Inflammatory macrophage treated with lipopolysaccharide for 4 hours (primary cell): ENCODE measurements at regions not wholly inside any gene's neighbourhood (a gene's known extent, or its start where the extent isn't known, plus 50 kb on each side); places are given as distances from the start of the nearest gene placed in this dataset.
A peak's percentile ranks its signal among the peaks of the same experiment; 100 is the strongest.

Experiments used
- DNase-seq: peaks from one replicate; pipeline ENCODE4 v3.0.0-alpha.2; 2020

DNA sequence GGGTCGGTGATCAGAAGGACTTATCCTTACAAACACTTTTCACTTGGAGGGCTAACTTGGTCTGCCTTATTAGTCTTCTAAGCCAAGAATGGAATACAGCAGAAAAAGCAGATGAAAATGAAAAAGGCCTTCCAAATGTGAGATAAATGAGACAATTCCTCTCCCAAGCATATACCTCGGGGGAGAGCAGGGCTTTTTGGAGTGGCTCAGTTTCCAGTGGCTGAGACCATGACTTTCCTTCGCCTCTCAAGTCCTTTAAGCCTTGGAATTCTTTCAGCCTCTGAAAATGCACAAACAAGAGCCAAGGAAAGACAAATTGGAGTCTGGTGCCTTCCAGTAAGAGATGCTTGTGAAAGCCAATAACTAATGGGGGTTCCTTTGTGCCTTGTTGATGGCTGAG lies 130.9 kb downstream of the DTWD1 start:
- DNase-seq: no peak

DNA sequence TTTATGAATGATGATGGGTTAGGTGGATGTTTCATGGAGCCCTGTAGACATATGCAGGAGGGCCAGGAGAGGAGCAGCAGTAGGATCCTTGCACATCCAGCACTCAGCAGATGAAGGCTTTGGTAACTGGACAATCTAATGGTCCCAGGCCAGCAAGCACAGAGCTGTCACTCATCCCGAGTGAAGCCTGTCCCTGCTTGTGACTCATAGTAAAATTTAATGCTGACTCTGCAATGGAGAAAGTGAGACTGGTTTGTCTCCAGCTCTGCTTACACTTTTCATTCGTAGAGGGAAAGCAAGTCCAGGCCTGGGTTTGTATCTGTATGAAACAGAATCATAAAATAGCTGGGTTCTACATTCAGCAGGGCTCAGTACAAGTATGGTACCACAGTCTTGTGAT lies 131.7 kb downstream of the DTWD1 start:
- no peak for DNase-seq

DNA sequence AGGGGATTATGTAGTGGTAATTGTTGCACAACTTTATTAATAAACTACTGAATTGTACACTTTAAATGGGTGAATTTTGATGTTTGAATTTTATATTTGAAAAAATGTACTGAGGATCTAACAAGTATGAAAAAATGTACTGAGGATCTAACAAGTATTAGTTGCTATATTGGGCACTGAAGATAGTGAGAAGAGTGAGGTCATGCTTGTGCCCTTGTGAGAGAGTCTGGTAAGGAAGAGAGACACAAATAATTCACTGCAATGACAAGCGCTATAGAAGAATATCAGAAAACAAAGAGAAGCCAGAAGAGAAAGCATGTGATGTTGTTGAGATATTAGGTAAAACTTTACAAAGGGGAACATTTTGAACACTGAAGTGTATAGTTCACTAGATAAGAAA lies 137.6 kb downstream of the DTWD1 start:
- no peak for DNase-seq

DNA sequence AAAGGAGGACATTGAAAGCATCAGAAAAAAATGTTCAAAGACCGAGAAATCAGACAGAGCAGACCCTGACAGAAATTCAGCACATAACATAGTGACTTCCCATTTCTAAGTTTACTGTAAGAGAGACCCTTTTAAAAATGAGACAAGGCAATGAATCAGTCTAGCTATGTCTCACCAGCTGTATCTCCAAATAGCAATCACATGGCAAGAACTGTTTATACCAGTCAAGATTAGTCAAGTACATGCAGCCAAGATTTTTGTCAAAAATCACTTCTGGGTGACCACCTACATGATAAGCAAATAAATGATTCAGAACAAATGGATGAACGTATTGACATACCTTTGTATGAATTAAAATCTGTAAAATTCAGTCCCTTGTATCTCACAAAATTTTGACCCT lies 138.0 kb downstream of the DTWD1 start:
- DNase-seq: no peak

DNA sequence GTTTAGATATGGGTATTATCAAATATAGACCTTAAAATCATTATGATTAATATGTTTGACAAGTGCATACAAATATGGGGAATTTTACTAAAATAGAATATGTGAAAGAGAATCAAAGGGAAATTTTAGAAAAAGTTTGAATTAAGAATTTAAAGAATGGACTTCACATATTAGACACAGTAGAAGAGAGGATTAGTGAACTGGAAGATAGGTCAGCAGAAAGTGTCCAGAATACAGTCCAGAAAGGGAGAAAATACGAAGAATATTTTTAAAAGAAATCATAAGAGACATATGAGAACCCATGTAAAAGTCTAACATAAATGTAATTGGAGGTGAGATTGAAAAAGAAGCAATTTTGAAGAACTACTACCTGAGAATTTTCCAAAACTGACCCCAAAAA lies 139.9 kb downstream of the DTWD1 start:
- DNase-seq: no peak

DNA sequence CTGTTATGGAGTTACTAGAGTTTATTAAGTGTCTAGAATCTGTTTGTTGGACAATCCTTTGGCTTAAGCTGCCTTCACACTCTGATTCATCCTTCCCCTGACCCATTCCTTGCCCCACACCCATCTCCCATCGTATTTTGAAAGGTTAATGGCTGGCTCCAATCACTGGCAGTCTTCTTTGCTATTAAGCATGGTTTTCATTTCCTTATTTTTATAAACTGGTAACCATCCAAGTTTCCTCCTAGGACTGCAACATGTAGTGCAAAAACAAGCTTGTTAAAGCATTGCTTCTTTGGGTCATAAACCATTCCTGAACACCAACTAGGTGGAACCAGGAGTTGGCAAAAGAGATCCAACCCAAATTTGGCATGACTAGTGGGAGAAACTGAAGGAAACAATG lies 148.4 kb downstream of the DTWD1 start:
- DNase-seq: peak; percentile 0

DNA sequence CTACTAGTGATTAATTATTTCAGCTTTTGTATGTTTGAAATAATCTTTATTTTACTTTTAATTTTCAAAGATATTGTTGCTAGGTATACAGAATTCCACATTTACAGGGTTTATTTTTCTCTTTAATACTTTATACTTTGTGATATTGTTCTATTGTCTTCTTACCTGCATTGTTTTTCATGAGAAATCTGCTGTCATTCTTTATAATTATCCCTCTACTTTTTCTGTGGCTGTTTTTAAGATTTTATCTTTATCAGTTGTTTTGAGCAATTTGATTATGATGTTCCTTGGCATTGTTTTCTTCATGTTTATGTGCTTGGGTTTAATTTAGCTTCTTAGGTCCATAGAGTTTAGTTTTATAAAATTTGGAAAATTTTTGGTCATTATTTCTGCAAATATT lies 168.6 kb downstream of the DTWD1 start:
- no peak for DNase-seq

DNA sequence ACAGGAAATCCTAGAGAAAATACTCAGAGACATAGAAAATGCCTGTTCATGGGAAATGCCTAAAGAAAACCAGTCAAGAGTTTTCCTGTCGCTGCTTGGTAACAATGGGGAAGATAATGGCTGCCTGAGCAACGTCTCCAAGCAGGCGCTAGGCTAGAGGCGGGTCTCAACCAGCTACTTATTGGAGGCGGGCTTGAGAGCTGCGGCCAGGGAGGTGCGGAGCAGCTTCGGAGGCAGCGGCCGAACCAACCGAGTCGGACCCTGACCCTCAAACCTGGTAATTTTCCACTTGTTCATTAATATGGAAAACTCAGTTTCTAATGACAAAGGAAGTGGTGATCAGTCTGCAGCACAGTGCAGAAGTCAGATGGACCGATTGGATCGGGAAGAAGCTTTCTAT lies 173.1 kb downstream of the DTWD1 start:
- no peak for DNase-seq

DNA sequence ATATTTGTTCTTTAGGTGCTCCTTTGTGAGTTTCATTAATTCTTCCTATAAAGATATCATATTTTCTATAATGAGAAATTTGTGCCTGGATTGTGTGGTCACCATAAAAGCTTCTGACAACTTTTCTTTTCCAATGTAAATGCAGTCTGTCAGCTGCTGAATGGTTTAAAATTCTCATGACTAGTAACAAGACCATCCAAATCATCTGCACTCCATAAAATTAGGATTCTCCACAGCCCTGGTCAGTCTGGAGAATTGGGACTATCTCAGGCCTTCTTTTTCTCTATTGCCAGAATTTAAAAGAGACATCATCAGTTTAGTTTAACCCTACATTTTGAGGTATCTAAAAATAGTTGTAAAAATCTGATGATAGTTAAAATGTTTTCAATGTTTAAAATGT lies 180.9 kb downstream of the DTWD1 start:
- no peak for DNase-seq
